ENCODE measurements at regions not wholly inside any gene's neighbourhood (a gene's known extent, or its start where the extent isn't known, plus 50 kb on each side); places are given as distances from the start of the nearest gene placed in this dataset.

DNA sequence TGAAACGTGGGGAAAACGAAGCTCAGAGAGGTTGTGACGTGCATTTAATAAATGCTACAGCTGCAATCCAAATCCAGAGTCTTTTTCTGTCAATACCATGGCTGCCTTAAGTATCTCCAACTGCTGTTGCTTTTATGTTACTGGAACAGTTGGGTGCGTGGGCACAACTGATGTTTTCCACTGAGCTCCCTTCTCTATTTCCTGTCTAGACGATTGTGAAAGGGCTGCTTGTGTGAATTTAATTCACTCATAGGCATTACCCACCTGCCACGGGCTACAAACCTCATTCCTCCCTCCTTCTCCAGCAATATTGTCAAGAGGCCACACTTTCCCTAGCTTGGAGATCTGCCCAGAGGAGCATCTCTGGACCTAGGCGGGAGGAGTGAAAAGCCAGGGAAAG lies 526.0 kb downstream of the MID1IP1 start:
- H3K27ac Mint-ChIP-seq (ENCODE audit: unreplicated experiment): no peak overlapping the region
- peaks cover 7% of the 10 kb centered on the region for H3K4me1 Mint-ChIP-seq (ENCODE audit: low read depth, unreplicated experiment)
- ChIA-PET POLR2A (no interaction called here), CTCF (no interaction called here)
- Histone ChIP-seq H3K36me3 (ENCODE audit: control insufficient read depth, insufficient read depth, low read length) (no peaks in the 10 kb centered on the region), H3K4me3 (ENCODE audit: low read depth, low read length) (no peak overlapping the region), H3K9me3 (no peaks in the 10 kb centered on the region), H3K27me3 (replicated peaks; ENCODE audit: control insufficient read depth, insufficient read depth, low read length) (no peaks in the 10 kb centered on the region), H3K4me1 (no peaks in the 10 kb centered on the region)
- no TSS peak for BruUV-seq (replicated peaks)
- H3K9me3 Mint-ChIP-seq (ENCODE audit: unreplicated experiment): no peaks in the 10 kb centered on the region
- peaks cover 3% of the 10 kb centered on the region for H3K27me3 Mint-ChIP-seq (ENCODE audit: insufficient read depth, unreplicated experiment)
- TF ChIP-seq, protein P1, sequence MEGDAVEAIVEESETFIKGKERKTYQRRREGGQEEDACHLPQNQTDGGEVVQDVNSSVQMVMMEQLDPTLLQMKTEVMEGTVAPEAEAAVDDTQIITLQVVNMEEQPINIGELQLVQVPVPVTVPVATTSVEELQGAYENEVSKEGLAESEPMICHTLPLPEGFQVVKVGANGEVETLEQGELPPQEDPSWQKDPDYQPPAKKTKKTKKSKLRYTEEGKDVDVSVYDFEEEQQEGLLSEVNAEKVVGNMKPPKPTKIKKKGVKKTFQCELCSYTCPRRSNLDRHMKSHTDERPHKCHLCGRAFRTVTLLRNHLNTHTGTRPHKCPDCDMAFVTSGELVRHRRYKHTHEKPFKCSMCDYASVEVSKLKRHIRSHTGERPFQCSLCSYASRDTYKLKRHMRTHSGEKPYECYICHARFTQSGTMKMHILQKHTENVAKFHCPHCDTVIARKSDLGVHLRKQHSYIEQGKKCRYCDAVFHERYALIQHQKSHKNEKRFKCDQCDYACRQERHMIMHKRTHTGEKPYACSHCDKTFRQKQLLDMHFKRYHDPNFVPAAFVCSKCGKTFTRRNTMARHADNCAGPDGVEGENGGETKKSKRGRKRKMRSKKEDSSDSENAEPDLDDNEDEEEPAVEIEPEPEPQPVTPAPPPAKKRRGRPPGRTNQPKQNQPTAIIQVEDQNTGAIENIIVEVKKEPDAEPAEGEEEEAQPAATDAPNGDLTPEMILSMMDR (IDR thresholded peaks at IDR 0.05; ENCODE audit: insufficient read depth in 1 of 2, low read depth in 1 of 2, low read length in 1 of 2, severe bottlenecking in 1 of 2, unreplicated experiment in 1 of 2): no peak
- H3K4me3 Mint-ChIP-seq (ENCODE audit: unreplicated experiment): no peak overlapping the region
- intact Hi-C loops (cut with micrococcal nuclease; ENCODE audit: unreplicated experiment): no loop called here
- H3K36me3 Mint-ChIP-seq (ENCODE audit: insufficient read depth, unreplicated experiment): no peaks in the 10 kb centered on the region
- no peak for DNase-seq

DNA sequence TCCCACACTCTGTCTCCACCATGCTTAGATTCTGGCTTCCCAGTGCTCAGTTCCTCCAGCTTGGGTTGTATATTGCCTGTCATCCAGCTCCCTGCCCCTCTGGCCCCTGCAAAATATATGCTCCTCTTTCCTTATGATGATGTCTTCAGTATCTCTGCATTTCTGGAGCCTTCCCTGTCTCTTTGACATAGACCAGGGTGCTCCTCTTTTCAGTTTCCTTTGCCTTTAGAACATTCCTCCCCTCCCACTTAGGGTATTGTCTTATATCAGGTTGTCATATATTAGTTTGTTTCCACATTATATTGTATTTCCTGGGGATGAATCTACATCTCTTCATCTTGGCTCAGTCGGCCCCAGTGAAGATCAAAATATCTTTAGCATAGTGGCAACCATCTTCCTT lies 526.4 kb downstream of the MID1IP1 start:
- H3K27ac Mint-ChIP-seq (ENCODE audit: unreplicated experiment): no peak overlapping the region
- Histone ChIP-seq H3K36me3 (ENCODE audit: control insufficient read depth, insufficient read depth, low read length) (no peaks in the 10 kb centered on the region), H3K4me3 (ENCODE audit: low read depth, low read length) (no peak overlapping the region), H3K4me1 (no peaks in the 10 kb centered on the region), H3K27me3 (replicated peaks; ENCODE audit: control insufficient read depth, insufficient read depth, low read length) (no peaks in the 10 kb centered on the region), H3K9me3 (no peaks in the 10 kb centered on the region)
- H3K9me3 Mint-ChIP-seq (ENCODE audit: unreplicated experiment): no peaks in the 10 kb centered on the region
- BruUV-seq (replicated peaks): no TSS peak
- DNase-seq: no peak
- H3K4me3 Mint-ChIP-seq (ENCODE audit: unreplicated experiment): no peak overlapping the region
- intact Hi-C loops (cut with micrococcal nuclease; ENCODE audit: unreplicated experiment): no loop called here
- ChIA-PET POLR2A (no interaction called here), CTCF (no interaction called here)
- peaks cover 3% of the 10 kb centered on the region for H3K27me3 Mint-ChIP-seq (ENCODE audit: insufficient read depth, unreplicated experiment)
- H3K36me3 Mint-ChIP-seq (ENCODE audit: insufficient read depth, unreplicated experiment): no peaks in the 10 kb centered on the region
- H3K4me1 Mint-ChIP-seq (ENCODE audit: low read depth, unreplicated experiment): peaks cover 7% of the 10 kb centered on the region
- TF ChIP-seq, protein P1 (IDR thresholded peaks at IDR 0.05; ENCODE audit: insufficient read depth in 1 of 2, low read depth in 1 of 2, low read length in 1 of 2, severe bottlenecking in 1 of 2, unreplicated experiment in 1 of 2): no peak

DNA sequence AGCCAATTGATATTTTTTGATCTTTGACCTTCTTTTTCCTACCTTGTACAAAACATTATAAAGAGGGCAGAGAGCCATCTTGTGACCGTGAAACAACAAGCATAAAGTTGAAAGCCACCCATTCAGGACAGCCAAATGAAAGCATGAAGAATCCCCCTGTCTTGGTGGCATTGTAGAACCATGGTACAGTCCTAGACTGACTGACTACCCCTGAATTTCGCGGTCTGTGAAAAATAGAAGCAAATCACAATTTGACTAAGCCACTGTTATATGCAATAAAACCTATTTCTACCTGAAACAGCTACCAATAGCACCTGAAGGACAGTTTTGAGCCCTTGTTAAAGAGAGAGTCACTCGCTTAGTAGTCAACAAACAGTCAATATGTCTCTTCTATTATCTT lies 527.4 kb downstream of the MID1IP1 start:
- DNase-seq: no peak
- Mint-ChIP-seq H3K4me3 (ENCODE audit: unreplicated experiment) (no peak overlapping the region), H3K27me3 (ENCODE audit: insufficient read depth, unreplicated experiment) (peaks cover 3% of the 10 kb centered on the region), H3K27ac (ENCODE audit: unreplicated experiment) (no peak overlapping the region), H3K4me1 (ENCODE audit: low read depth, unreplicated experiment) (peaks cover 7% of the 10 kb centered on the region), H3K36me3 (ENCODE audit: insufficient read depth, unreplicated experiment) (no peaks in the 10 kb centered on the region), H3K9me3 (ENCODE audit: unreplicated experiment) (no peaks in the 10 kb centered on the region)
- Histone ChIP-seq H3K9me3 (no peaks in the 10 kb centered on the region), H3K27me3 (replicated peaks; ENCODE audit: control insufficient read depth, insufficient read depth, low read length) (no peaks in the 10 kb centered on the region), H3K4me1 (no peaks in the 10 kb centered on the region), H3K4me3 (ENCODE audit: low read depth, low read length) (no peak overlapping the region), H3K36me3 (ENCODE audit: control insufficient read depth, insufficient read depth, low read length) (no peaks in the 10 kb centered on the region)
- ChIA-PET CTCF (no interaction called here), POLR2A (no interaction called here)
- intact Hi-C loops (cut with micrococcal nuclease; ENCODE audit: unreplicated experiment): no loop called here
- TF ChIP-seq, protein P1 (IDR thresholded peaks at IDR 0.05; ENCODE audit: insufficient read depth in 1 of 2, low read depth in 1 of 2, low read length in 1 of 2, severe bottlenecking in 1 of 2, unreplicated experiment in 1 of 2): no peak
- no TSS peak for BruUV-seq (replicated peaks)

Data from Caco-2 (cell line).